Activated CD4-positive, alpha-beta T cell treated with anti-CD3 and anti-CD28 coated beads, Interleukin-10, Interleukin-2, amounts not matched to agents 100 ng/mL and 50 ng/mL, durations not matched to agents 16 hours and 8 hours (primary cell): ENCODE measurements at regions not wholly inside any gene's neighbourhood (a gene's known extent, or its start where the extent isn't known, plus 50 kb on each side); places are given as distances from the start of the nearest gene placed in this dataset.
"Not testable (repeated sequence)": the region's sequence is repeated elsewhere in the genome, so short reads cannot be mapped to it uniquely, and the experiment has no call there.

Experiments used
- DNase-seq: peaks from one replicate; pipeline ENCODE4 v3.0.0-alpha.2; 2020

DNA sequence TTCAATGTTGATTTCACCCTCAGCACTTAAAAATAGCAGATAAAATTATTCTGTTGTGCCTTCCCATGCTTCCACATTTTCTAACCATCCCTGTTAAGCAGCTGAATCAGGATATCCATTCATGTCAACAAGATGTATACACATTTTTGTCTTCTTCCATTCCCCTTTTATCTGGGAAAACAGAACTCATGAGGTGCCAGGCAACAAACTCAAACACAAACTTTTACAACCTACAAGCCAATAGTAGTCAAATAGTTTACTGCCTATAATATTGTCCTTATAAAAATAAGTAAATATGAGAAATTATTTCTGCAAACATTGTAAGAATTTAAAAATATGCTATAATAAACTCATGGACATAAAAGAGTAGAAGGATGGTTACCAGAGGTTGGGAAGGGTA is 1569.8 kb downstream of the REEP3 start:
- DNase-seq = no peak

DNA sequence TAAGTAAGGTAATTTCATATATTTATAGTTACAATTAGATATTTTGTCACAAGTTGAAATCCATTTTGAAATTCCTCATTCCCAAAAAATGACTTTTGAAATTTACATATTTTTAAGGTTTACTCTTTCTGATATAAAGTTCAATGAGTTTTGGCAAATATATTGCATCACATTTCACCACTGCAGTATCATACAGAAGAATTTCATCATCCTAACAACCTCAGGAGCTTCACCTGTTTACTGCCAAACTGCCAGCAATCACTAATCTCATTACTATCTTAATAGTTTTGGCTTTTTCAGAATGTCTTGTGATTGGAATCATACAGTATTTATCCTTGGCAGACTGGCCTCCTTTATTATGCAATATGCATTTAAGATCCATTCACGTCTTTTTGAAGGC is 1578.9 kb downstream of the REEP3 start:
- no peak for DNase-seq

DNA sequence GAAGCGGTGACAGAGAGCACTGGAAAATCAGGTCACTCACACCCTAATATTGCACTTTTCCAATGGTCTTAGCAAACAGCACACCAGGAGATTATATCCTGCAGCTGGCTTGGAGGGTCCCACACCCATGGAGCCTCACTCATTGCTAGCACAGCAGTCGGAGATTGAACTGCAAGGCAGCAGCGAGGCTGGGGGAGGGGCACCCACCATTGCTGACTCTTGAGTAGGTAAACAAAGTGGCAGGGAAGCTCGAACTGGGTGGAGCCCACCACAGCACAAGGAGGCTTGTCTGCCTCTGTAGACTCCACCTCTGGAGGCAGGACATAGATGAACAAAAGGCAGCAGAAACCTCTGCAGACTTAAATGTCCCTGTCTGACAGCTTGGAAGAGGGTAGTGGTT is 1579.7 kb downstream of the REEP3 start:
- not testable (repeated sequence) for DNase-seq

DNA sequence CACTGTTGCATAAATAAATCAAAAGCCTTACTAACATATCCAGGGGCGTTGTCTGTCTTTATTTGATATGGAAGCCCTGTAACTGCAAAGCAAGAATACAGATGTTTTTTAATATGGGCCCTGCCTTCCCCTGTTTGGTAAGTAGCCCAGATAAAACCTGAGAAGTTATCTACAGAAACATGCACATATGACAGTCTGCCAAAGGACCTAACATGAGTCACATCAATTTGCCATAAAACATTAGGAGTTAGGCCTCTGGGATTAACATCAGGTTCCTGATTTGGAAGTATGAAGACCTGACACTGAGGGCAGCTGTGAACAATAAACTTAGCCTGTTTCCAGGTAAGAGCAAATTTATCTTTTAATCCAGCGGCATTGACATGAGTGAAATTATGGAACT is 1588.8 kb downstream of the REEP3 start:
- no peak for DNase-seq

DNA sequence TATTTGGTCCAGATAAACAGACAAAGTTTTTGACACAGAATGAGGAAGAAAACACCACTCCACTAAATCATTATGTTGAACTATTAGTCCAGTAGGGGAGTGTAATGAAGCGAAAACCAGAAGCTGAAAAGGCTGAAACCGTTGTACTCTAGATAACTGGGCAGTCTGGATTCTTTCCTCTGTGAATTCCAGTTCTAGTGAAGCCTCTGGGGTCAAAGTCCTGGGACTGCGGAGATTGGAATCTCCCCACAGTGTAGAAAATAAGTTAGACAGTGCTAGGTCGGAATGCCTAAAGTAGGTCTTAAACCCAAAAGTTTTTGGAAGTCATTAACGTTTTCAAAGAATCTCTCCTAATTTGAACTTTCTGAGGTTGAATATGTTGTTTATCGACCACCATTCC is 1589.9 kb downstream of the REEP3 start:
- DNase-seq = not testable (repeated sequence)

DNA sequence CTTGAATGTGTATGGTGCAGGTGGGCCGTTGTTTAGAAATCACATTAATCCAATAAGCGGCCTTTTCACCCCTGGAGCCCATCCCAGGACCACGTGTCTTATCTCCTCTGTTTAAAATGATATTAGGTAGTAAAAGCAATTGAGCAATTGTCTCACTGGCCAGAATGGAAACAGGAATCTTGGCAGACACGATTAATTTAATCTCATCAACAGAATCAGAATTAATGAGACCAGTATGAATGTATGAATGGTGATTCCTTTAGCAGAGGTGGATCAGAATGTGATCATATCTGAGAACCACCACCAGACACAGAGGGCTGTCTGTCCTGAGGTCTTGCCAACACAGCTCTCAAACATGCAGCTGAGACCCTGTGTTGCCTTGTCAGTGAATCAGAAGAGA is 1591.4 kb downstream of the REEP3 start:
- DNase-seq = no peak

DNA sequence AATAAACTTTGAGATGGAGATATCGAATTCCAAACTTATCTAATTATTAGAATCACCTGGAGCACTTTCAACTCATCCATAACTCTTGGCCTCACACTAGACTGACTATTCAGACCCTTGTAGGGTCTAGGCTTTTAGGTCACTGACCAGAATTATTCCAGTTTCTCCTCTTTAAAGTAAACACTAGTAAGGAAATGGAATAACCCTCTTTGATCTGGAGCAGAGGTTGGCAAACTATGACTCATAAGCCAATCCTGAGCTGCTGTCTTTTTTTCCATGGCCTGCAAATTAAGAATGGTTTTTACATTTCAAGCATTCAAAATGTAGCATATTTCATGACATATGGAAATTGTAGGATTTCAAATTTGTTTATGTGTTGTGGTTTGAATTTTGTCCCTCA is 1601.9 kb downstream of the REEP3 start:
- DNase-seq = no peak

DNA sequence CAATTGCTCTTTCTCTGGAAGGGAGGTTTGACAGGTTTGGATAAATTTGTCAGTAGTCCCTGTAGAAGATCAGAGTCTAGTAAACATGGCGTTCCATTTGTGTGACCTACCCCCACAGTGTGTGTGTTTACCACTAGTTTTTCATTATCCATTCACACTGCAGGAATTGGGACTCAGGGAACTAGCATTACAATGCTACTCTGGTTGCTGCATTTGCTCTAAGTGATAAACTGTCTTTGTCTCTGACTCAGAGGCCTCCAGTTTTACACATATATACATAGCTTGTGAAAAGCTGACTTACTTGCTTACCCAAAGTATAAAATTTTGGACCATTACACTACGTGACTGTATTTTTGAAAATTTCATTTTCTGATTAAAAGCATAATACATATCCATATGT is 1604.0 kb downstream of the REEP3 start:
- no peak for DNase-seq

DNA sequence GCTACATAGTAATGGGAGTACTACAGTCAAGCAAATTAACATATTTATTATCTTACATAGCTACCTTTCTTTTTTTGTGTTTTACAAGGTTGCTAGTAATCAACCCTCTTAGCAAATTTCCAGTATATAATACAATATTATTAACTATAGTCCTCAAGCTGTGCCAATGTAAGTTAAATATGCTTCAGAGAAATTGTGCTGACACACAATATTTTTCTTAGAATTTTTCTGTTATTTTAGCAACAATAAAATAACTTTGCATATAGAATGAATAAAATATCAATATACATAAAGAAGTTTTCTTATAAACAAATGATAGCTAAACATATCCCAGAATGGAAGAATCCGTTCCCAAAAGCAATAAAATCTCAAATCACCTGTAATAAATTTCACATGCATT is 1605.1 kb downstream of the REEP3 start:
- no peak for DNase-seq

DNA sequence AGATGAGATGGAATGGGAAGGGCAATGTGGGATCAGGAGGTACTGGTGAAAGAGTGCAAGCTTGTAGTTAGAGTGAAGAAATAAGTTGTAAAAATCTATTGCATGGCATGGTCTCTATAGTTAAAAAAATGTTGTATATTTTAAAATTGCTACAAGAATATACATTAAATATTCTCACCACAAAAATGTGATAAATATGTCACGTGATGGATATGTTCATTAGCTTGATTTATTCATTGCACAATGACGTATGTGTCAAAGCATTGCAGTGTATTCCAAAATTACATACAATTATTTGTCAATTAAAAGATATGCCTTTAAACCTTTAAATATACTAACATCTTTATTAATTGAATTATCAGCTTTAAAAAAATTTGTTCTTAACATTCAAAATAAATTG is 1607.1 kb downstream of the REEP3 start:
- no peak for DNase-seq

DNA sequence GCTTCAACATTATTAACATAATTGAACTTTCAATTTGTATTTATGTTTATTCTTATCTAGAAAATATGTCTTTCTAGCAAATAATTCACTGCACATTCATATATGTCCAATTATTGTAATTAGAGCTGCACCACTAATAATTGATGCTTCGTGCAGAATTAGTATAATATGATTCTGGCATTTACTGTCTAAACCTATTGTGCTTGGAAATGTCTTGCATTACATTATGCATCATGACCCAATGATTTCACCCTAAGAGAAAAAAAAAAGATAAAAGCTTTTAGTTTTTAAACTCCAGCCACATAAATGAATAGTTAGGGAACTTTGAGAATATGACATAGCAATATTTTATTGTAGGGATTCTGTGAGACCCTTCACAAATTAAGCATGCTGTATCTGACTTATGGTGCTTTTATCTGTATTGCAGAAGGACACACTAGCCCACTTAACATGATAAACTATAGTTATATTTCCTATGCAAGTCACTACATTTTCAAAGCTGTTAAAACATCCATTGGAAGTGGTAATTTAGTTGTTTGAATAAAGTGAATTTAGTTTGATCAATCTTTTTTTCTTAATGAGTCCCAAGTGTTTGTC is 1609.1 kb downstream of the REEP3 start:
- DNase-seq = no peak

DNA sequence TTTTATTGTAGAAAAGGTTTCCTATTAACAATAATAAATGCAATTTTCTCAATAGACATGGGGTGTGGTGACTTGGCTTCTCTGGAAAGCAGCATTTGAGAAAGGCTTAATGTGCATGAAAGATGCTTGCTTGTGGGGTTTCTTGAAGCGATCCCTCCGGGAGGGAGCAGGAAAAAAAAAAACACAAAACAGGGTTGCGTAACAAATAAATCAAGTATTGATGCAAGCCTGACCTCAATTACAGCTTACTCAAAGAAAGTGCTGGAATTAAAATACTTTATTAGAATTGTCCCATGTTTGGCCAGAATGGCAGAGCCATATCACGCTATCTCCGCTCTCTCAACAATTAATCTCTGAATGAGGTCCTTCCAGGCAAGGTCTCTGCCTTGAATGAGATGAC is 1612.5 kb downstream of the REEP3 start:
- no peak for DNase-seq

DNA sequence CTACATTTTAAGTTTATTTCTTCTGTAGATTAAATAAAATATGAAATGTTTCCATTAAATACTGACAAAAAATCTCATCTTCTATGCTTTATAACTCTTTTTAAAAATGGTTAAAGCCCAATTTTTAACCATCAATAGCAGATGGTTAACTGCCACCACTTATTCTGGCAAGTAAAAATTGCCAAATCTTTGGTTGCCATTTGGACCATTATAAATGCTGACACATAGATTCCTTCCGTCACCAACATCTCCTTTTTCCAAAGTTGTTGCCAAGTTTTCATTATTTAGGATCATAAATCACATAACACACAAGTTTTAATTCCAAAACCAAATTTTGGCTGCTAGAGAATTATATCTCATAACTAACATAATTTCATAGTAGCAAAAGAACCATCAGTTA is 1614.3 kb downstream of the REEP3 start:
- DNase-seq = no peak

DNA sequence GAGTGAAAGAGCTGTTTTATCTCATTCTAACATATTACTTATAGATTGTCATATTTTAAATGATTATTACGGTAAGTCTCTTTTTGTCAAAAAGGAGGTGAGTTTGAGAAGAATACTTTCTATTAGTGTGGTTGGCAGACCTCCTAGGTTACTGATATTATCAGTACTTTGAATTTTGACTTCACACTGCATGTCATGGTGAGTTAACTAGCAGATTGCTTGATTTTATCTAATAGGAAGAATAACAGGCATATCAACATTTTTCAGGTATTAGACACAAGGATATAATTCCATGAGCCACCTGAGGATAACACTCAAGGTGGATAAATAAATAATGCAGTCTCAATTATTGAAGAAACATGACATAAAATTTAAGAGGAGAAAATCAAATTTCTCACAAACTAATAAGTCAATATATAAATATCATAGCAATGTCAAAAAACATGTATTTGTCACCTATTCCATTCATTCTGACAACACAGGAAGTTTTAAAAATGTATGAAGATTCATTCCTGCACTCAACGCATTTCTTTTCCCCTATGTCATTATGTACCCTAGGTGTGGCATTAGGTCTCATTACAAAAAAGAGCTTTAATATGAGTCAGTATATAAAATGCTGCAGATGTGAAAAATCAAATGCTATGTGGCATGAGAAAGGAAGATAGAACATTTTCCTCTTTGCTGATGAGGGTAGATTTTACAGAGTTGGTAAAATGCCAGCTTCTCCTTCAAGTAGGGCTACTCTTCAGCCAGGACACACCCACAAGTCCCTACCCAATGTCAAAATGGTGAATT is 1621.6 kb downstream of the REEP3 start:
- no peak for DNase-seq

DNA sequence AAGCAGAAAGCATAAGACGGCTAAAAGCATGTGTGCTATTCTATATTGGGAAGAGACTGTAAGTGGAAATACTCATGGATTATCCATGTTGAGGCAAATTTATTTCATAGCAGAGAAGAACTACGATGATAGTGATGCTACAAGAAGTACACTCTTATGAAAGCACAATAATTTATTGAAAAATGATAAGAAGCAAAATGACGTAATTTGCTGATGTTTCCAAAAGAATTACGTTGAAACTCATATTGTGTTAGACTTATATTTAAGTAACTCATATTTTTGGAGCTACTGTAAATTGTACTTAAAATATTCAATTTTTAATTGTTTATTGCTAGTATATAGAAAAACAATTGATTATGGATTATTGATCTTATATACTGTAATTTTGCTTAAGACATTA is 1622.5 kb downstream of the REEP3 start:
- no peak for DNase-seq

DNA sequence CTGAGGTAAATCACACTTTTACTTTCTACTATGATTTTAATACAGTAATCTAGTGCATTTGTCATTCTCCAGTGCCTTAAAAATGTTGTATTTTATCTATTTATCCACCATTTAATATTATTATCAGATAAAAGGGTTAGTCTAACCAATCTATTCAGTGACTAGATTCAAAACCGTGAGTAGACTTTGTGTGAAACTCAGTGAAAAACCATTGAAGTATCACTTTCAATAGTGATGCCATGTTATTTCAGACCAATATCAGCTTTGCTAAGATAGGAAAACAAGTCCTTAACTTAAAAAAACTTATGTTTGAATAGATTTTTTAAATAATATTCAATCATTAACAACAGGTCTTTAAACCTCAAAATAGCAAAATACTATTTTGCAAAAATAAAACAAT is 1628.7 kb downstream of the REEP3 start:
- no peak for DNase-seq

DNA sequence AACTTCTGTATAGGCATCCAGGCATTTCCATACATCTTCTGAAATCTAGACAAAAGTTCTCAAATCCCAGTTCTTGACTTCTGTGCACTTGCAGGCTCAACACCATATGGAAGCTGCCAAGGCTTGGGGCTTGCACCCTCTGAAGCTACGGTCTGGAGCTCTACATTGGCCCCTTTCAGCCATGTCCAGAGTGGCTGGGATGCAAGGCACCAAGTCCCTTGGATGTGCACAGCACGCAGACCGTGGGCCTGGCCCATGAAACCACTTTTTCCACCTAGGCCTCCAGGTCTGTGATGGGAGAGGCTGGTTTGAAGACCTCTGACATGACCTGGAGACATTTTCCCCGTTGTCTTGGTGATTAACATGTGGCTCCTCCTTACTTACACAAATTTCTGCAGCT is 1645.1 kb downstream of the REEP3 start:
- DNase-seq = no peak

DNA sequence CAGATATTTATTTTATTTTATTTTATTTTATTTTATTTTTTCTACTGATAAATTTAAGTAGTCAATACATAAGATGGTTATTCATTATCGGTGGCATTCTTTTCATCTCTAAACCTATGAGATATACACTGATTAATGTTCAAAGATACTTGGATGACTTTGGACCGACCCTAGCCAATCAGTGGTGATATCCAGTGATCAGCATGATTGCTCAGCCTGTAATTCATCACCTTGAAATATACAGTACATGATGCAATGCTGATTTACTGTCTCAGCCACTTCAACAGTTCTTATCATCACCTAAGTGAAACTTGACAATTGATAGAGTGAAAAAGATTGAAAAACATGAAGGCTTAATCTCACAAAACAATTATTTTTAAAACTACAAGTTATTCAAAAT is 1651.0 kb downstream of the REEP3 start:
- DNase-seq = no peak

DNA sequence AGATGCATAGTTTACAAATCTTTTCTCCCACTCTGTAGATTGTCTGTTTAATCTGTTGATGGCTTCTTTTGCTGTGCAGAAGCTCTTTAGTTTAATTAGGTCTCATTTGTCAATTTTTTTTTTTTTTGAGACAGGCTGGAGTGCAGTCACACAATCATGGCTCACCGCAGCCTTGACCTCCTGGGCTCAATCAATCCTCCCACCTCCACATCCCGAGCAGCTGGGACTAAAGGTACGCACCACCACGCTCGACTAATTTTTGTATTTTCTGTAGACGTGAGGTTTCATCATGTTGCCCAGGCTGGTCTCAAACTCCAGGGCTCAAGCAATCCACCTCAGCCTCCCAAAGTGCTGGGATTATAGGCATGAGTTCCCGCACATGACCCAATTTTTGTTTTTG is 1655.8 kb downstream of the REEP3 start:
- no peak for DNase-seq

DNA sequence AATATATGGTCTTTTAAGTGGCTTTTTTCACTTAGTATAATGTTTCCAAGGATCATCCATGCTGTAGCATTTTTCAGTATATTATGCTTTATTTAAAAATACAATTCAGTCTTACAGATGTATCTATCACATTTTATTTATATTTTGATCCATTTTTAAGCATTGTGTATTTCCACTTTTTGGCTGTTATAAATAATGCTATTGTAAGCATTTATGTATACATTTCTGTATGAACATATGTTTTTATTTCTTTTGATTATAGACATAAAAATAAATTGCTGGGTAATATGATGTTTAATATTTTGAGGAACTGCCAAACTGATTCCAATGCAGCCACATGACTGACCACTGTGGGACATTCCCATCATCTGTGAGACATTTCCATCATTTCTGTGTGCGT is 1662.0 kb downstream of the REEP3 start:
- no peak for DNase-seq

DNA sequence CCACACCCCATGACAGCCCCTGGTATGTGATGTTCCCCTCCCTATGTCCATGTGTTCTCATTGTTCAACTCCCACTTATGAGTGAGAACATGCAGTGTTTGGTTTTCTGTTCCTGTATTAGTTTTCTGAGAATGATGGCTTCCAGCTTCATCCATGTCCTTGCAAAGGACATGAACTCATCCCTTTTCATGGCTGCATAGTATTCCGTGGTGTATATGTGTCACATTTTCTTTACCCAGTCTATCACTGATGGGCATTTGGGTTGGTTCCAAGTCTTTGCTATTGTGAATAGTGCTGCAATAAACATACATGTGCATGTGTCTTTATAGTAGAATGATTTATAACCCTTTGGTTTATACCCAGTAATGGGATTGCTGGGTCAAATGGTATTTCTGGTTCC is 1665.5 kb downstream of the REEP3 start:
- not testable (repeated sequence) for DNase-seq

DNA sequence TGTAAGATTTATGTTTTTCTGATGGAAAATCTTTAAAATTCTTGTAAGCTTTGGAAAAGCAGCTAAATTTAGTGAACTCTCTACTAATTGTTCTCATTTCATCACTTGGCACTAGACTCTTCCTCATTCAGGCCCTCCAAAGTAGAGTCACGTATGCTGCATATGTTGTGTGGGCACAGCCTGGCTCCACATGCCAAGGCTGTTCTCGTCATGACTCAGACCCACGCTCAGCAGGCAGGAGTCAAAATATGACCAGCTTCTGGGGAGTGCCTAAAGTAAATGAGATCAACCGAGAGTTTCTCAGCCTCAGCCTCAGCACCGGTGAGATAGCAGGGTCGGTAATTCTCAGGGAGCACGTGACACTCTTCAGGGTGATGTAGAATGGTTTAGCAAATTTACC is 1672.9 kb downstream of the REEP3 start:
- no peak for DNase-seq

DNA sequence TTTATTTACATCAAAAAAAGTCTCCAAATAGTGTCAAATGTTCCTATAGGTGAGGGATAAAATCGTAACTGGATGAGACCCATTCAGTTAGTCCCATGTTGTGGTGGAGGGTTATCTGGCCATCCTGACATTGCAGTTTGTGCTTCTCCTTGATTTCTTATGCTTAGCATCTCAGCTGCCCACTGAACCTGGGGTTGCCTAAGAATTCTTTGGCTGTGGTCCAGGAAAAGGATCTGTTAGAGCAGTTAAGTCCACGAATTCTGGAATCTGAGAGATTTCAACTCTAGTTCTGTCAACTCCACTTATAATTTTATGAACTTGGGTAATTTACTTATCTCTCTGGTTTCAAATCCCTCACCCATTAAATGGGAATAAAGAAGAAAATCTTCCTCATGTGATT is 1673.4 kb downstream of the REEP3 start:
- no peak for DNase-seq

DNA sequence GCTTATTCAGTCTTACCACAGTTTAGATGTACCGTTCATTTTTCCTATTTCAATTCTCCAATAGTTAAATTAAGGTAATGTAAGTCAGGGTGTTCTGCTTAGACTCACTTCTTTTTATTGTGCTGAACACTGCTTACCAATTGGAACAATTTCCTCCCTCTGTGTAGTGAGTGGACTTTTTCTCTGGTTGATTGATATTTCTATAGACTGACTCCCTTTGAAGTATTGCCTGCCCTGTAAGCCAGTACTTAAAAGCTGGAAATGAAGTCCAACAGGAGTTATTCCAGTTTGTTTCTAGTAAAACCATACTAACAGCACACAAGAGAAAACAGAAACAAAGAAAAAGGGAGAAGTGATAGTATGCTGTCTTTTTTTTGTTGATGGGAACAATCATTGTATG is 1674.9 kb downstream of the REEP3 start:
- DNase-seq = no peak

DNA sequence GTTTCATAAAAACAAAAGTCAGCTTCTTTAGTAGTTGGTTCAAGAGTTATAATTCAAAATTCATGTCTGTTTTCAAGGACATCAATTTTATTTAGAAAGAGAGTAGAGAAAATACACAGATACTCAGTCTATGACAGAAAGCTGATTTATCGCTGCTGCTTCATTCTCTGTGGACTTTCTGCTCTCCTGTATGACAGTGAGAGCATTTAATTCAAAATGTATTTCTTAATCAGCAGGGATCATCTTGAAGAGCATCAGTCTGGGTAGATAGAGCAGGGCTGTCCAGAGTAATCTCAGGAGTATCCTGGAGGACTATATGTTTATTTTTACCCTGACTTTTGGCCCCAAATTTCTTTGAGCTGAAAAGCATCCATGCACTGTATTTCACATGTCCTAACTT is 1676.7 kb downstream of the REEP3 start:
- DNase-seq = no peak
